HG03280 (cell line): ENCODE measurements at regions not wholly inside any gene's neighbourhood (a gene's known extent, or its start where the extent isn't known, plus 50 kb on each side); places are given as distances from the start of the nearest gene placed in this dataset.
"Not testable (repeated sequence)": the region's sequence is repeated elsewhere in the genome, so short reads cannot be mapped to it uniquely, and the experiment has no call there.

Experiments
- ATAC-seq: cut with Tn5 transposase; IDR thresholded peaks from one replicate; pipeline ENCODE4 v1.9.1; 2021; ENCODE audit warnings: mild to moderate bottlenecking, moderate library complexity; ENCODE audit not compliant: unreplicated experiment

GRCh38 chr4:84231539-84232055, 267.5 kb downstream of the NKX6-1 start:
- ATAC-seq = no peak

- no peak for ATAC-seq
Measured at GRCh38 chr4:84224522-84224921, 274.6 kb downstream of the NKX6-1 start.

GRCh38 chr4:84221704-84222103, 277.4 kb downstream of the NKX6-1 start:
- ATAC-seq = no peak

- ATAC-seq = no peak
Measured at GRCh38 chr4:84220990-84221389, 278.1 kb downstream of the NKX6-1 start.

GRCh38 chr4:84219656-84220055, 279.4 kb downstream of the NKX6-1 start:
- ATAC-seq = no peak

GRCh38 chr4:84218031-84218430, 281.1 kb downstream of the NKX6-1 start:
- no peak for ATAC-seq

GRCh38 chr4:84215217-84215616, 283.9 kb downstream of the NKX6-1 start:
- no peak for ATAC-seq

- not testable (repeated sequence) for ATAC-seq
Measured at GRCh38 chr4:84206226-84206625, 292.9 kb downstream of the NKX6-1 start.

- no peak for ATAC-seq
Measured at GRCh38 chr4:84189144-84189543, 309.9 kb downstream of the NKX6-1 start.

GRCh38 chr4:84179409-84179808, 319.7 kb downstream of the NKX6-1 start:
- ATAC-seq = no peak

- no peak for ATAC-seq
Measured at GRCh38 chr4:84177831-84178542, 321.1 kb downstream of the NKX6-1 start.

- no peak for ATAC-seq
Measured at GRCh38 chr4:84176016-84176415, 323.1 kb downstream of the NKX6-1 start.

GRCh38 chr4:84171871-84172270, 327.2 kb downstream of the NKX6-1 start:
- no peak for ATAC-seq

- ATAC-seq = no peak
Measured at GRCh38 chr4:84167564-84167963, 331.5 kb downstream of the NKX6-1 start.

- no peak for ATAC-seq
Measured at GRCh38 chr4:84167093-84167492, 332.0 kb downstream of the NKX6-1 start.

GRCh38 chr4:84166486-84166885, 332.6 kb downstream of the NKX6-1 start:
- no peak for ATAC-seq

- no peak for ATAC-seq
Measured at GRCh38 chr4:84164201-84164600, 334.9 kb downstream of the NKX6-1 start.

- no peak for ATAC-seq
Measured at GRCh38 chr4:84159762-84160161, 339.3 kb downstream of the NKX6-1 start.

GRCh38 chr4:84158670-84159069, 340.4 kb downstream of the NKX6-1 start:
- no peak for ATAC-seq

- ATAC-seq = no peak
Measured at GRCh38 chr4:84151574-84151973, 347.5 kb downstream of the NKX6-1 start.

- no peak for ATAC-seq
Measured at GRCh38 chr4:84150177-84150576, 348.9 kb downstream of the NKX6-1 start.

- no peak for ATAC-seq
Measured at GRCh38 chr4:84147831-84148230, 351.3 kb downstream of the NKX6-1 start.
